ENCODE measurements at regions not wholly inside any gene's neighbourhood (a gene's known extent, or its start where the extent isn't known, plus 50 kb on each side); places are given as distances from the start of the nearest gene placed in this dataset.

DNA sequence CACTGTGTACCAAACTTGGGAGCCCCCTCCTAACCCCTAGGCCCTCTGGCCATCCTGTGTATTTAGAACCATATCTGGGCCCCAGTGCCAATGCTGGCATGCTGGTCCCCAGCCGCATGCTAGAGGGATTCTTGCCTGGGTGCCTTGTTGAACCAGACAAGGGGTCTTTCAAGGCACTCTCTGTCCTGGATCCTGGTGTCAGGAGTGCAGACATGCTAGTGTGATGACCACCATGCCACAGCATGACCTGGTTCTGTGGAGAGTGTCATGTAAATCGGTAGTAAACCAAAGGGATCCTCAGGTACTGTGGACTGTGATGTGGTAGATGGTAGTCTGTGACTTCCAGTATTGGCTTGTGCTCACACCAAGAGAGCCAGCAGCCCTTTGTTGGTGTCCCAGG is 222.2 kb upstream of the PODXL start:
- Histone ChIP-seq H3K4me1 (ENCODE audit: control insufficient read depth, extremely low read depth, insufficient read depth, low read length) (peaks cover 8% of the 10 kb centered on the region), H3K9me1 (ENCODE audit: control insufficient read depth, extremely low read depth, insufficient read depth, low read length) (no peaks in the 10 kb centered on the region), H3K4me3 (ENCODE audit: control insufficient read depth in 2 of 3, extremely low read depth in 1 of 3, insufficient read depth in 2 of 3, low read depth in 1 of 3, low read length in 3 of 3) (no peak overlapping the region), H3K36me3 (ENCODE audit: control insufficient read depth in 2 of 2, extremely low read depth in 1 of 2, insufficient read depth in 2 of 2, low read length in 2 of 2) (no peaks in the 10 kb centered on the region), H3K27me3 (ENCODE audit: control insufficient read depth, extremely low read depth, insufficient read depth, low read length) (peaks cover 17% of the 10 kb centered on the region), H2AFZ (ENCODE audit: control insufficient read depth, low read length) (no peak overlapping the region), H3K9ac (ENCODE audit: control insufficient read depth, extremely low read depth, insufficient read depth, low read length) (no peak overlapping the region), H3K9me3 (ENCODE audit: control insufficient read depth, low read depth, low read length) (no peaks in the 10 kb centered on the region), H4K20me1 (ENCODE audit: control insufficient read depth, extremely low read depth, insufficient read depth, low read length) (no peaks in the 10 kb centered on the region), H3K4me2 (ENCODE audit: control insufficient read depth, extremely low read depth, insufficient read depth, low read depth, low read length) (no peak overlapping the region), H3K79me2 (ENCODE audit: control insufficient read depth, insufficient read depth, low read length) (no peaks in the 10 kb centered on the region), H3K27ac (ENCODE audit: control insufficient read depth, insufficient read depth, low read length) (no peak overlapping the region)
- FAIRE-seq (no peak), DNase-seq (ENCODE audit: low read depth, low spot score) (no peak)
- TF ChIP-seq, protein P1, sequence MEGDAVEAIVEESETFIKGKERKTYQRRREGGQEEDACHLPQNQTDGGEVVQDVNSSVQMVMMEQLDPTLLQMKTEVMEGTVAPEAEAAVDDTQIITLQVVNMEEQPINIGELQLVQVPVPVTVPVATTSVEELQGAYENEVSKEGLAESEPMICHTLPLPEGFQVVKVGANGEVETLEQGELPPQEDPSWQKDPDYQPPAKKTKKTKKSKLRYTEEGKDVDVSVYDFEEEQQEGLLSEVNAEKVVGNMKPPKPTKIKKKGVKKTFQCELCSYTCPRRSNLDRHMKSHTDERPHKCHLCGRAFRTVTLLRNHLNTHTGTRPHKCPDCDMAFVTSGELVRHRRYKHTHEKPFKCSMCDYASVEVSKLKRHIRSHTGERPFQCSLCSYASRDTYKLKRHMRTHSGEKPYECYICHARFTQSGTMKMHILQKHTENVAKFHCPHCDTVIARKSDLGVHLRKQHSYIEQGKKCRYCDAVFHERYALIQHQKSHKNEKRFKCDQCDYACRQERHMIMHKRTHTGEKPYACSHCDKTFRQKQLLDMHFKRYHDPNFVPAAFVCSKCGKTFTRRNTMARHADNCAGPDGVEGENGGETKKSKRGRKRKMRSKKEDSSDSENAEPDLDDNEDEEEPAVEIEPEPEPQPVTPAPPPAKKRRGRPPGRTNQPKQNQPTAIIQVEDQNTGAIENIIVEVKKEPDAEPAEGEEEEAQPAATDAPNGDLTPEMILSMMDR (optimal IDR thresholded peaks at IDR 0.05 in 1 of 3, IDR thresholded peaks at IDR 0.05 in 1 of 3, conservative IDR thresholded peaks at IDR 0.05 in 1 of 3; ENCODE audit: extremely low read depth in 1 of 3, insufficient read depth in 2 of 3, low read length in 3 of 3): no peak
- TF ChIP-seq EZH2 (IDR thresholded peaks at IDR 0.05; ENCODE audit: low read length): no peak
- dilution Hi-C loops (cut with MboI; ENCODE audit: extremely low pct_ligation_motif_present, low sequenced_read_pairs): no loop called here

DNA sequence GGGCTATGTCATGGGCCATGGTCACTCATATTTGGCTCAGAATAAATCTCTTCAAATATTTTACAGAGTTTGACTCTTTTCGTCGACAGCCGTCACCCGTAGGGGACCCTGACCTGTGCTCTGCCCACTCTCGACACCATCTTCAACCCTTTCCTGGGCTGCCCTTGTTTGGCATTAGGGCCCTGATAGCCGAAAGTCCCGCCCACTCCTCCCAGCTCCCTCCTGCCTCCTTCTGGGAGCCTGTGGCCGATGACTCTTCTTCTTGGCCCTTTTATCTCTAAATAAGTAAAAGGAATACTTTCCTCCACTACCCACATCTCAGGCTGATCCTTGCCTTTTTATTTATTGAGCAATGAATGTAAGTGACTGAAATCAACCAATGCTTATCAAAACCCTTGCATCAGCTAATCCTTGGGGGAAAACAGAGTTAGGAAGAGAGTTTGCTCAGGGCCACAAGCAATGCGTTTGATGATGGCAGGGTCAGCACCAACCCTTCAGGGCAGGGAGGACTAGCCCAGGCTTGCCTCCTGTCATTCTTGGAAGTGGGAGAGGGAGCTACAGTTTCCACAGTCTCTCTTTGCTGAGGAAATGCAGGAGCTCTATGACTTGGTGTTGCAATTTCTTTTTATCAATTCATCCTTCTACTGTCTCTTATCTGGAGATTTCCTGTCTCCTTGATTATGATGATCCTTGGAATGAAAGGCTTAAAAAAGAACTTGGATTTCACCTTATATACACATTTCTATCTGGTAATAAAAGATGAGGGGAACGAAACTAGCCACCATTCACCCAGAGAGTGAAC is 218.2 kb upstream of the PODXL start:
- Histone ChIP-seq H3K79me2 (ENCODE audit: control insufficient read depth, insufficient read depth, low read length) (no peaks in the 10 kb centered on the region), H3K36me3 (ENCODE audit: control insufficient read depth in 2 of 2, extremely low read depth in 1 of 2, insufficient read depth in 2 of 2, low read length in 2 of 2) (no peaks in the 10 kb centered on the region), H3K27ac (ENCODE audit: control insufficient read depth, insufficient read depth, low read length) (no peak overlapping the region), H3K4me3 (ENCODE audit: control insufficient read depth in 2 of 3, extremely low read depth in 1 of 3, insufficient read depth in 2 of 3, low read depth in 1 of 3, low read length in 3 of 3) (no peak overlapping the region), H4K20me1 (ENCODE audit: control insufficient read depth, extremely low read depth, insufficient read depth, low read length) (no peaks in the 10 kb centered on the region), H3K4me2 (ENCODE audit: control insufficient read depth, extremely low read depth, insufficient read depth, low read depth, low read length) (peak overlapping the region; percentile 1), H3K9me1 (ENCODE audit: control insufficient read depth, extremely low read depth, insufficient read depth, low read length) (no peaks in the 10 kb centered on the region), H3K27me3 (ENCODE audit: control insufficient read depth, extremely low read depth, insufficient read depth, low read length) (no peaks in the 10 kb centered on the region), H3K9ac (ENCODE audit: control insufficient read depth, extremely low read depth, insufficient read depth, low read length) (no peak overlapping the region), H2AFZ (ENCODE audit: control insufficient read depth, low read length) (no peak overlapping the region), H3K9me3 (ENCODE audit: control insufficient read depth, low read depth, low read length) (no peaks in the 10 kb centered on the region), H3K4me1 (ENCODE audit: control insufficient read depth, extremely low read depth, insufficient read depth, low read length) (peaks cover 12% of the 10 kb centered on the region)
- dilution Hi-C loops (cut with MboI; ENCODE audit: extremely low pct_ligation_motif_present, low sequenced_read_pairs): no loop called here
- FAIRE-seq (no peak), DNase-seq (ENCODE audit: low read depth, low spot score) (no peak)
- TF ChIP-seq EZH2 (IDR thresholded peaks at IDR 0.05; ENCODE audit: low read length): no peak
- TF ChIP-seq, protein P1 (optimal IDR thresholded peaks at IDR 0.05 in 1 of 3, IDR thresholded peaks at IDR 0.05 in 1 of 3, conservative IDR thresholded peaks at IDR 0.05 in 1 of 3; ENCODE audit: extremely low read depth in 1 of 3, insufficient read depth in 2 of 3, low read length in 3 of 3): no peak
